ENCODE measurements at regions not wholly inside any gene's neighbourhood (a gene's known extent, or its start where the extent isn't known, plus 50 kb on each side); places are given as distances from the start of the nearest gene placed in this dataset.

- TF ChIP-seq, protein P1, sequence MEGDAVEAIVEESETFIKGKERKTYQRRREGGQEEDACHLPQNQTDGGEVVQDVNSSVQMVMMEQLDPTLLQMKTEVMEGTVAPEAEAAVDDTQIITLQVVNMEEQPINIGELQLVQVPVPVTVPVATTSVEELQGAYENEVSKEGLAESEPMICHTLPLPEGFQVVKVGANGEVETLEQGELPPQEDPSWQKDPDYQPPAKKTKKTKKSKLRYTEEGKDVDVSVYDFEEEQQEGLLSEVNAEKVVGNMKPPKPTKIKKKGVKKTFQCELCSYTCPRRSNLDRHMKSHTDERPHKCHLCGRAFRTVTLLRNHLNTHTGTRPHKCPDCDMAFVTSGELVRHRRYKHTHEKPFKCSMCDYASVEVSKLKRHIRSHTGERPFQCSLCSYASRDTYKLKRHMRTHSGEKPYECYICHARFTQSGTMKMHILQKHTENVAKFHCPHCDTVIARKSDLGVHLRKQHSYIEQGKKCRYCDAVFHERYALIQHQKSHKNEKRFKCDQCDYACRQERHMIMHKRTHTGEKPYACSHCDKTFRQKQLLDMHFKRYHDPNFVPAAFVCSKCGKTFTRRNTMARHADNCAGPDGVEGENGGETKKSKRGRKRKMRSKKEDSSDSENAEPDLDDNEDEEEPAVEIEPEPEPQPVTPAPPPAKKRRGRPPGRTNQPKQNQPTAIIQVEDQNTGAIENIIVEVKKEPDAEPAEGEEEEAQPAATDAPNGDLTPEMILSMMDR (IDR thresholded peaks at IDR 0.05; ENCODE audit: insufficient read depth, low read length), result no peak
- TF ChIP-seq, protein P2, sequence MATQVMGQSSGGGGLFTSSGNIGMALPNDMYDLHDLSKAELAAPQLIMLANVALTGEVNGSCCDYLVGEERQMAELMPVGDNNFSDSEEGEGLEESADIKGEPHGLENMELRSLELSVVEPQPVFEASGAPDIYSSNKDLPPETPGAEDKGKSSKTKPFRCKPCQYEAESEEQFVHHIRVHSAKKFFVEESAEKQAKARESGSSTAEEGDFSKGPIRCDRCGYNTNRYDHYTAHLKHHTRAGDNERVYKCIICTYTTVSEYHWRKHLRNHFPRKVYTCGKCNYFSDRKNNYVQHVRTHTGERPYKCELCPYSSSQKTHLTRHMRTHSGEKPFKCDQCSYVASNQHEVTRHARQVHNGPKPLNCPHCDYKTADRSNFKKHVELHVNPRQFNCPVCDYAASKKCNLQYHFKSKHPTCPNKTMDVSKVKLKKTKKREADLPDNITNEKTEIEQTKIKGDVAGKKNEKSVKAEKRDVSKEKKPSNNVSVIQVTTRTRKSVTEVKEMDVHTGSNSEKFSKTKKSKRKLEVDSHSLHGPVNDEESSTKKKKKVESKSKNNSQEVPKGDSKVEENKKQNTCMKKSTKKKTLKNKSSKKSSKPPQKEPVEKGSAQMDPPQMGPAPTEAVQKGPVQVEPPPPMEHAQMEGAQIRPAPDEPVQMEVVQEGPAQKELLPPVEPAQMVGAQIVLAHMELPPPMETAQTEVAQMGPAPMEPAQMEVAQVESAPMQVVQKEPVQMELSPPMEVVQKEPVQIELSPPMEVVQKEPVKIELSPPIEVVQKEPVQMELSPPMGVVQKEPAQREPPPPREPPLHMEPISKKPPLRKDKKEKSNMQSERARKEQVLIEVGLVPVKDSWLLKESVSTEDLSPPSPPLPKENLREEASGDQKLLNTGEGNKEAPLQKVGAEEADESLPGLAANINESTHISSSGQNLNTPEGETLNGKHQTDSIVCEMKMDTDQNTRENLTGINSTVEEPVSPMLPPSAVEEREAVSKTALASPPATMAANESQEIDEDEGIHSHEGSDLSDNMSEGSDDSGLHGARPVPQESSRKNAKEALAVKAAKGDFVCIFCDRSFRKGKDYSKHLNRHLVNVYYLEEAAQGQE (IDR thresholded peaks at IDR 0.05; ENCODE audit: insufficient replicate concordance, low read depth), result no peak
Observed at GRCh38 chr18:60153376-60153775, 219.2 kb downstream of the MC4R start.

Measured in HL-60 (cell line).